Natural killer cell (primary cell): ENCODE measurements at regions not wholly inside any gene's neighbourhood (a gene's known extent, or its start where the extent isn't known, plus 50 kb on each side); places are given as distances from the start of the nearest gene placed in this dataset.

ENCODE experiments used
- ATAC-seq, 3 donors: fragments of 150-1000 bp in 2 of 3; fragments of 200-7000 bp in 1 of 3; cut with Tn5 transposase; 1 replicate in 1 of 3; 2 replicates in 2 of 3; pipeline ENCODE4 v1.10.0; 2021; ENCODE audit warnings: mild to moderate bottlenecking in 2 of 3, moderate library complexity in 2 of 3
- DNase-seq, 2 donors: peaks; one replicate each; pipeline versions ENCODE4 v3.0.0 to v3.0.0-alpha.2; 2013 to 2021; ENCODE audit warnings: mixed read lengths in 1 of 2
- H3K27ac ChIP-seq: one replicate; pipeline ENCODE4 v1.5.1; 2013; ENCODE audit warnings: mild to moderate bottlenecking, low read length
- H3K27me3 ChIP-seq: one replicate; pipeline ENCODE4 v1.6.1; 2013; ENCODE audit warnings: low read length; ENCODE audit not compliant: control insufficient read depth, insufficient read depth
- H3K36me3 ChIP-seq: one replicate; pipeline ENCODE4 v1.6.1; 2013; ENCODE audit warnings: low read length; ENCODE audit not compliant: control insufficient read depth, insufficient read depth
- H3K4me1 ChIP-seq: one replicate; pipeline ENCODE4 v1.6.1; 2013; ENCODE audit warnings: low read length; ENCODE audit not compliant: control insufficient read depth, insufficient read depth
- H3K4me3 ChIP-seq: one replicate; pipeline ENCODE4 v1.5.1; 2013; ENCODE audit warnings: low read length
- H3K9me3 ChIP-seq: one replicate; pipeline ENCODE4 v1.6.1; 2013; ENCODE audit warnings: low read length; ENCODE audit not compliant: control insufficient read depth, insufficient read depth
- H3K27ac Mint-ChIP-seq, 2 donors: one replicate each; pipeline ENCODE4 v1.8.0; 2022; ENCODE audit warnings: mild to moderate bottlenecking in 2 of 2, mixed read lengths in 2 of 2, moderate library complexity in 1 of 2
- H3K27me3 Mint-ChIP-seq, 2 donors: one replicate each; pipeline ENCODE4 v1.8.0; 2022; ENCODE audit warnings: low read depth in 2 of 2, mixed read lengths in 2 of 2
- H3K36me3 Mint-ChIP-seq: one replicate; pipeline ENCODE4 v1.8.0; 2022; ENCODE audit warnings: mixed read lengths
- H3K4me1 Mint-ChIP-seq, 2 donors: one replicate each; pipeline ENCODE4 v1.8.0; 2022; ENCODE audit warnings: mixed read lengths in 2 of 2
- H3K4me3 Mint-ChIP-seq: one replicate; pipeline ENCODE4 v1.8.0; 2022; ENCODE audit warnings: mild to moderate bottlenecking, moderate library complexity, mixed read lengths
- H3K9me3 Mint-ChIP-seq, 2 donors: one replicate each; pipeline ENCODE4 v1.8.0; 2022; ENCODE audit warnings: mixed read lengths in 2 of 2
- WGBS: methylation state at CpG from one replicate; pipeline ENCODE4 v1.1.7; 2013; ENCODE audit warnings: missing lambda C conversion rate; ENCODE audit not compliant: insufficient coverage; 5-methylcytosine and 5-hydroxymethylcytosine counted together
- intact Hi-C: fragments of 100-400 bp; cut with micrococcal nuclease; formaldehyde crosslinking; loops from one replicate; pipeline ENCODE4 v1.14.2; 2022
- TF ChIP-seq, protein P1 (sequence below): fragments of 200-600 bp; IDR thresholded peaks from one replicate; pipeline ENCODE4 v1.8.0; 2022; ENCODE audit warnings: antibody characterized with exemption

DNA sequence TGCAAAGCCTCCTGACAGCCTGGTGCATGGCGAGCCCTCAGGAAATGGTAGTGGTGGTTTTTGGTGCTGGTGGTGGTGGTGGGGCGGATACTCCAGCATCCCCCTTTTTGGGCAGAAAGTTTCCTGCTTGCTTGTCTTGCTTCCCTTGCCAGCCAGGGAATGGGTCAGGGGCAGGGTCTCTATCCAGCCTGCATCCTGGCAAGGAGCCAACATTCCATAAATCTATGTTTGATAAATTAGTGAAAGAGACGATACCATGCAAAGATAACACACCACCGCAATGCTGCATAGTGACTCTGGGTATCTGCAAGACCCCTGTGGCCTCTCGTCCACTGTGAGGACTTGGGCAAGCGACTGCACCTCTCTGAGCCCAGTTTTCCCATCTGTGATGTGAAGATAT, 246.2 kb downstream of the LRFN2 start:
- Histone ChIP-seq H3K9me3 (no peaks in the 10 kb centered on the region), H3K4me1 (no peaks in the 10 kb centered on the region), H3K27me3 (no peaks in the 10 kb centered on the region), H3K36me3 (no peaks in the 10 kb centered on the region), H3K27ac (no peak overlapping the region), H3K4me3 (no peak overlapping the region)
- H3K4me3 Mint-ChIP-seq, result no peak overlapping the region
- 73% methylated on average over 5 of the region's 6 CpGs for WGBS
- H3K4me1 Mint-ChIP-seq, result peaks cover 17 to 28% of the 10 kb centered on the region in 2 donors
- intact Hi-C loops, result no loop called here
- H3K27ac Mint-ChIP-seq, result no peak overlapping the region
- TF ChIP-seq, protein P1, sequence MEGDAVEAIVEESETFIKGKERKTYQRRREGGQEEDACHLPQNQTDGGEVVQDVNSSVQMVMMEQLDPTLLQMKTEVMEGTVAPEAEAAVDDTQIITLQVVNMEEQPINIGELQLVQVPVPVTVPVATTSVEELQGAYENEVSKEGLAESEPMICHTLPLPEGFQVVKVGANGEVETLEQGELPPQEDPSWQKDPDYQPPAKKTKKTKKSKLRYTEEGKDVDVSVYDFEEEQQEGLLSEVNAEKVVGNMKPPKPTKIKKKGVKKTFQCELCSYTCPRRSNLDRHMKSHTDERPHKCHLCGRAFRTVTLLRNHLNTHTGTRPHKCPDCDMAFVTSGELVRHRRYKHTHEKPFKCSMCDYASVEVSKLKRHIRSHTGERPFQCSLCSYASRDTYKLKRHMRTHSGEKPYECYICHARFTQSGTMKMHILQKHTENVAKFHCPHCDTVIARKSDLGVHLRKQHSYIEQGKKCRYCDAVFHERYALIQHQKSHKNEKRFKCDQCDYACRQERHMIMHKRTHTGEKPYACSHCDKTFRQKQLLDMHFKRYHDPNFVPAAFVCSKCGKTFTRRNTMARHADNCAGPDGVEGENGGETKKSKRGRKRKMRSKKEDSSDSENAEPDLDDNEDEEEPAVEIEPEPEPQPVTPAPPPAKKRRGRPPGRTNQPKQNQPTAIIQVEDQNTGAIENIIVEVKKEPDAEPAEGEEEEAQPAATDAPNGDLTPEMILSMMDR, result no peak
- DNase-seq (no peak), ATAC-seq (no peak)
- no peaks in the 10 kb centered on the region for H3K9me3 Mint-ChIP-seq
- H3K36me3 Mint-ChIP-seq, result no peaks in the 10 kb centered on the region
- H3K27me3 Mint-ChIP-seq, result peaks cover 23 to 32% of the 10 kb centered on the region in 2 donors

- H3K9me3 Mint-ChIP-seq, result no peaks in the 10 kb centered on the region
- Histone ChIP-seq H3K4me1 (no peaks in the 10 kb centered on the region), H3K36me3 (no peaks in the 10 kb centered on the region), H3K9me3 (no peaks in the 10 kb centered on the region), H3K4me3 (no peak overlapping the region), H3K27ac (no peak overlapping the region), H3K27me3 (no peaks in the 10 kb centered on the region)
- peaks cover 17 to 28% of the 10 kb centered on the region in 2 donors for H3K4me1 Mint-ChIP-seq
- TF ChIP-seq, protein P1, result no peak
- no peak overlapping the region for H3K4me3 Mint-ChIP-seq
- intact Hi-C loops, result no loop called here
- H3K27me3 Mint-ChIP-seq, result peaks cover 23 to 32% of the 10 kb centered on the region in 2 donors
- ATAC-seq (no peak), DNase-seq (no peak)
- WGBS, result 91% methylated on average over 8 of the region's 8 CpGs
- no peak overlapping the region for H3K27ac Mint-ChIP-seq
- H3K36me3 Mint-ChIP-seq, result no peaks in the 10 kb centered on the region
These were observed 247.0 kb downstream of the LRFN2 start for GRCh38 chr6:40340196-40340595.

DNA sequence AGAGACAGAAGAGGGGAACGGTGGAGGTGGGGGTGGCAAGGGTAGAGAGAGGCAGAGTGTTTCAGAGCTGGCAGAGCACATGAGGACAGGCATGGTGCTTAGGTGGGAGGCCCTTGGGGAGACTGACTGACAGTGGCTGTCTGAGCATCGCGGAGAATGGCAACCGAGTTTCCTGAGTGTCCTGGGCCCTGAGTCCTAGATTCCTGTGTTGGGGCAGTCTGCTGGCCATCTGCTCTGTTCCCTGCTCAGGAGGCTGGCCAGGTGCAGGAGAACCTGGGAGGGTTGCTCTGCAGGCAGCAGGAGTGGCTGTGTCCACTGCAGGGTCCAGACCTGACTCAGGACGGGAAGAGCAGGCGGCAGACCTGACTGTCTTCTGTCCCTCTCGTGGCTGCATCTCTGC, 248.9 kb downstream of the LRFN2 start:
- H3K36me3 ChIP-seq, result no peaks in the 10 kb centered on the region
- no peak overlapping the region for H3K4me3 ChIP-seq
- H3K27ac ChIP-seq, result no peak overlapping the region
- TF ChIP-seq, protein P1, result no peak
- ATAC-seq, result no peak
- no peaks in the 10 kb centered on the region for H3K9me3 ChIP-seq
- WGBS, result 80% methylated on average over 7 of the region's 7 CpGs
- Mint-ChIP-seq H3K27ac (no peak overlapping the region), H3K9me3 (no peaks in the 10 kb centered on the region), H3K4me3 (no peak overlapping the region), H3K4me1 (peaks cover 17 to 28% of the 10 kb centered on the region in 2 donors), H3K36me3 (no peaks in the 10 kb centered on the region), H3K27me3 (peaks cover 27 to 34% of the 10 kb centered on the region in 2 donors)
- H3K27me3 ChIP-seq, result no peaks in the 10 kb centered on the region
- H3K4me1 ChIP-seq, result no peaks in the 10 kb centered on the region
- intact Hi-C loops, result no loop called here
- DNase-seq, result no peak

GRCh38 chr6:40336940-40337760, 250.0 kb downstream of the LRFN2 start:
- Mint-ChIP-seq H3K27me3 (peaks cover 22 to 25% of the 10 kb centered on the region in 2 donors), H3K4me3 (no peak overlapping the region), H3K4me1 (peaks cover 12 to 28% of the 10 kb centered on the region in 2 donors), H3K27ac (no peak overlapping the region), H3K36me3 (no peaks in the 10 kb centered on the region), H3K9me3 (no peaks in the 10 kb centered on the region)
- intact Hi-C loops, result no loop called here
- ATAC-seq (no peak), DNase-seq (no peak)
- Histone ChIP-seq H3K4me3 (no peak overlapping the region), H3K4me1 (no peaks in the 10 kb centered on the region), H3K9me3 (no peaks in the 10 kb centered on the region), H3K36me3 (no peaks in the 10 kb centered on the region), H3K27me3 (no peaks in the 10 kb centered on the region), H3K27ac (no peak overlapping the region)
- WGBS, result 89% methylated on average over 9 of the region's 10 CpGs
- TF ChIP-seq, protein P1, result no peak
